UCSD-AML1 (cell line): ENCODE measurements at regions not wholly inside any gene's neighbourhood (a gene's known extent, or its start where the extent isn't known, plus 50 kb on each side); places are given as distances from the start of the nearest gene placed in this dataset.
"Not testable (repeated sequence)": the region's sequence is repeated elsewhere in the genome, so short reads cannot be mapped to it uniquely, and the experiment has no call there.

Experiments
- DNase-seq: peaks from one replicate; lab custom pipeline; 2025; ENCODE audit not compliant: unreplicated experiment; lab: John Stamatoyannopoulos, UW

- no peak for DNase-seq
These were observed 92.7 kb downstream of the C12orf75 start for GRCh38 chr12:105423237-105423636.

GRCh38 chr12:105423921-105424320 lies 93.4 kb downstream of the C12orf75 start:
- DNase-seq: no peak

- no peak for DNase-seq
These were observed 95.0 kb downstream of the C12orf75 start for GRCh38 chr12:105425254-105426174.

GRCh38 chr12:105426766-105427165 lies 96.3 kb downstream of the C12orf75 start:
- no peak for DNase-seq

GRCh38 chr12:105427883-105428282 lies 97.4 kb downstream of the C12orf75 start:
- no peak for DNase-seq

- DNase-seq: no peak
These were observed 98.4 kb downstream of the C12orf75 start for GRCh38 chr12:105428793-105429395.

- DNase-seq: no peak
These were observed 99.0 kb downstream of the C12orf75 start for GRCh38 chr12:105429511-105429910.

- DNase-seq: no peak
These were observed 101.1 kb downstream of the C12orf75 start for GRCh38 chr12:105431537-105432100.

GRCh38 chr12:105433804-105434203 lies 103.3 kb downstream of the C12orf75 start:
- DNase-seq: no peak

- no peak for DNase-seq
These were observed 106.1 kb downstream of the C12orf75 start for GRCh38 chr12:105436636-105437035.

- DNase-seq: no peak
These were observed 109.7 kb downstream of the C12orf75 start for GRCh38 chr12:105440037-105440664.

GRCh38 chr12:105443802-105444652 lies 113.5 kb downstream of the C12orf75 start:
- no peak for DNase-seq

- no peak for DNase-seq
These were observed 114.2 kb downstream of the C12orf75 start for GRCh38 chr12:105444653-105445102.

GRCh38 chr12:105445249-105445648 lies 114.8 kb downstream of the C12orf75 start:
- DNase-seq: no peak

GRCh38 chr12:105445649-105446048 lies 115.2 kb downstream of the C12orf75 start:
- no peak for DNase-seq

- not testable (repeated sequence) for DNase-seq
These were observed 116.0 kb downstream of the C12orf75 start for GRCh38 chr12:105446460-105446859.

GRCh38 chr12:105449431-105449830 lies 118.9 kb downstream of the C12orf75 start:
- DNase-seq: no peak

- no peak for DNase-seq
These were observed 120.7 kb downstream of the C12orf75 start for GRCh38 chr12:105451211-105451610.

- DNase-seq: no peak
These were observed 121.3 kb downstream of the C12orf75 start for GRCh38 chr12:105451798-105452197.

GRCh38 chr12:105453316-105453715 lies 122.8 kb downstream of the C12orf75 start:
- no peak for DNase-seq
